SK-N-SH (cell line): ENCODE measurements at regions not wholly inside any gene's neighbourhood (a gene's known extent, or its start where the extent isn't known, plus 50 kb on each side); places are given as distances from the start of the nearest gene placed in this dataset.

Source experiments
- CTCF ChIA-PET: fragments of 300-600, 350-600 bp; formaldehyde crosslinking; extraction: SDS; loops from one replicate; lab custom pipeline; 2021; lab: Yijun Ruan, JAX
- POLR2A ChIA-PET: fragments of 350-600 bp; sonication (Branson Sonifier 250); formaldehyde crosslinking; extraction: SDS; loops from one replicate; lab custom pipeline; 2020; ENCODE audit warnings: antibody characterized with exemption, inconsistent platforms; lab: Yijun Ruan, JAX
- DNase-seq: peaks from one replicate; pipeline ENCODE4 v3.0.0; 2012
- H2AFZ ChIP-seq: fragments of 200-600 bp; sonication (generic); 2 replicates; pipeline ENCODE4 v1.8.1; 2016; ENCODE audit warnings: antibody characterized with exemption, mild to moderate bottlenecking, low read depth
- H3F3A ChIP-seq: fragments of 200-600 bp; sonication (generic); replicated peaks from 2 replicates; pipeline ENCODE3; 2016; ENCODE audit warnings: antibody characterized with exemption, mild to moderate bottlenecking; ENCODE audit not compliant: insufficient read depth
- H3K27ac ChIP-seq, 2 experiments: fragments of 200-500 bp in 1 of 2; fragments of 200-600 bp in 1 of 2; sonication (Bioruptor generic) in 1 of 2; sonication (generic), shearing (Covaris generic) in 1 of 2; 2 replicates each; pipeline versions ENCODE4 v1.5.1 to v1.6.1; 2014 to 2016; ENCODE audit warnings: low read depth in 2 of 2, inconsistent platforms in 1 of 2, low read length in 1 of 2, mild to moderate bottlenecking in 1 of 2, mixed read lengths in 1 of 2
- H3K27me3 ChIP-seq: fragments of 200-600 bp; sonication (generic), shearing (Covaris generic); 2 replicates; pipeline ENCODE4 v1.6.1; 2016; ENCODE audit warnings: mixed run types; ENCODE audit not compliant: insufficient read depth
- H3K36me3 ChIP-seq, 2 experiments: fragments of 200-500 bp in 1 of 2; fragments of 200-600 bp in 1 of 2; sonication (Bioruptor generic) in 1 of 2; sonication (generic) in 1 of 2; replicated peaks in 1 of 2; 2 replicates each; pipeline versions ENCODE3 to v1.5.1; 2014 to 2016; ENCODE audit warnings: low read length in 1 of 2, mild to moderate bottlenecking in 1 of 2; ENCODE audit not compliant: insufficient read depth in 2 of 2, control insufficient read depth in 1 of 2
- H3K4me1 ChIP-seq, 2 experiments: fragments of 200-500 bp in 1 of 2; fragments of 200-600 bp in 1 of 2; sonication (Bioruptor generic) in 1 of 2; sonication (generic), shearing (Covaris generic) in 1 of 2; 2 replicates each; pipeline versions ENCODE4 v1.5.1 to v1.6.1; 2014 to 2016; ENCODE audit warnings: low read depth in 1 of 2, low read length in 1 of 2, mixed run types in 1 of 2; ENCODE audit not compliant: insufficient read depth in 2 of 2, control insufficient read depth in 1 of 2
- H3K4me2 ChIP-seq: fragments of 200-600 bp; sonication (generic), shearing (Covaris generic); 2 replicates; pipeline ENCODE4 v1.6.1; 2017; ENCODE audit warnings: mixed run types
- H3K4me3 ChIP-seq, 2 experiments: fragments of 200-500 bp in 1 of 2; fragments of 200-600 bp in 1 of 2; sonication (Bioruptor generic) in 1 of 2; sonication (generic), shearing (Covaris generic) in 1 of 2; 2 replicates each; pipeline versions ENCODE4 v1.5.1 to v1.8.1; 2014 to 2016; ENCODE audit warnings: low read depth in 2 of 2, inconsistent platforms in 1 of 2, low read length in 1 of 2, mild to moderate bottlenecking in 1 of 2, mixed read lengths in 1 of 2, moderate library complexity in 1 of 2
- H3K79me2 ChIP-seq: fragments of 200-600 bp; sonication (generic); 2 replicates; pipeline ENCODE4 v1.8.1; 2017; ENCODE audit warnings: mild to moderate bottlenecking; ENCODE audit not compliant: insufficient read depth
- H3K9ac ChIP-seq: fragments of 200-600 bp; sonication (generic); 2 replicates; pipeline ENCODE4 v1.6.1; 2017; ENCODE audit warnings: mixed run types
- H3K9me2 ChIP-seq: fragments of 200-600 bp; sonication (generic); 2 replicates; pipeline ENCODE4 v1.6.1; 2017; ENCODE audit warnings: mixed run types
- H3K9me3 ChIP-seq: fragments of 200-600 bp; sonication (generic); 2 replicates; pipeline ENCODE4 v1.6.1; 2017; ENCODE audit warnings: mixed run types, mild to moderate bottlenecking, moderate library complexity
- H4K20me1 ChIP-seq: fragments of 200-600 bp; sonication (generic); 2 replicates; pipeline ENCODE4 v1.6.1; 2017; ENCODE audit warnings: mild to moderate bottlenecking, mixed run types; ENCODE audit not compliant: insufficient read depth
- CHD2 ChIP-seq: fragments of 150-350 bp; IDR thresholded peaks from 2 replicates; pipeline ENCODE4 v1.6.1; 2018; ENCODE audit warnings: low read length; ENCODE audit not compliant: partially characterized antibody
- CTCF ChIP-seq: fragments of 200-600 bp; sonication (generic); IDR thresholded peaks from 2 replicates; pipeline ENCODE4 v1.6.1; 2017; ENCODE audit warnings: antibody characterized with exemption, mild to moderate bottlenecking, moderate library complexity
- EZH2phosphoT487 ChIP-seq: fragments of 200-600 bp; sonication (generic); IDR thresholded peaks from 2 replicates; pipeline ENCODE4 v1.6.1; 2017; ENCODE audit warnings: low read depth, mixed run types, mild to moderate bottlenecking, antibody characterized with exemption, moderate library complexity, borderline replicate concordance
- GABPA ChIP-seq: IDR thresholded peaks from 2 replicates; pipeline ENCODE4 v1.4.0; 2012; ENCODE audit warnings: low read depth, mild to moderate bottlenecking
- GATA2 ChIP-seq: sonication (generic); formaldehyde crosslinking; IDR thresholded peaks from 2 replicates; pipeline ENCODE4 v1.5.0; 2020; ENCODE audit warnings: mild to moderate bottlenecking, missing genetic modification reagents
- MAX ChIP-seq: IDR thresholded peaks from 2 replicates; pipeline ENCODE4 v1.4.0; 2012; ENCODE audit warnings: low read depth
- NFIC ChIP-seq: IDR thresholded peaks from 2 replicates; pipeline ENCODE4 v1.4.0; 2012; ENCODE audit warnings: borderline replicate concordance
- NRF1 ChIP-seq: IDR thresholded peaks from 2 replicates; pipeline ENCODE4 v1.6.1; 2012; ENCODE audit warnings: low read depth, mild to moderate bottlenecking, low read length
- PBX3 ChIP-seq: IDR thresholded peaks from 2 replicates; pipeline ENCODE4; 2012
- POLR2AphosphoS5 ChIP-seq: IDR thresholded peaks from 2 replicates; pipeline ENCODE4 v1.6.1; 2012; ENCODE audit warnings: low read depth, low read length
- RAD21 ChIP-seq: IDR thresholded peaks from 2 replicates; pipeline ENCODE4 v1.6.1; 2012; ENCODE audit warnings: mild to moderate bottlenecking, low read length
- SIN3A ChIP-seq: IDR thresholded peaks from 2 replicates; pipeline ENCODE4 v1.6.1; 2012; ENCODE audit warnings: low read depth, mild to moderate bottlenecking, low read length, moderate library complexity, borderline replicate concordance
- TCF12 ChIP-seq: IDR thresholded peaks from 2 replicates; pipeline ENCODE4 v1.4.0; 2012
- TEAD4 ChIP-seq: IDR thresholded peaks from 2 replicates; pipeline ENCODE4 v1.4.0; 2012; ENCODE audit warnings: mild to moderate bottlenecking, borderline replicate concordance; ENCODE audit not compliant: insufficient read depth
- USF2 ChIP-seq: fragments of 150-350 bp; IDR thresholded peaks from 2 replicates; pipeline ENCODE4 v1.6.1; 2017; ENCODE audit warnings: antibody characterized with exemption, low read length, low read depth, borderline replicate concordance
- YY1 ChIP-seq: IDR thresholded peaks from 2 replicates; pipeline ENCODE4 v1.4.0; 2012; ENCODE audit warnings: low read depth, mild to moderate bottlenecking
- ZBTB33 ChIP-seq: IDR thresholded peaks from 2 replicates; pipeline ENCODE4 v1.4.0; 2012; ENCODE audit warnings: low read depth, borderline replicate concordance
- WGBS: methylation state at CpG from one replicate; pipeline ENCODE4 v1.1.6; 2017; ENCODE audit warnings: low lambda C conversion rate; 5-methylcytosine and 5-hydroxymethylcytosine counted together
- TF ChIP-seq, protein P1 (sequence below): fragments of 150-350 bp; IDR thresholded peaks from 2 replicates; pipeline ENCODE4 v1.6.1; 2016; ENCODE audit warnings: mild to moderate bottlenecking, low read depth, low read length
- TF ChIP-seq, protein P2 (sequence below): IDR thresholded peaks from 2 replicates; pipeline ENCODE4 v1.4.0; 2012; ENCODE audit warnings: low read depth, borderline replicate concordance

- Histone ChIP-seq H2AFZ (no peak overlapping the region), H3K4me1 (no peaks in the 10 kb centered on the region), H3K27me3 (no peaks in the 10 kb centered on the region), H3K4me3 (no peak overlapping the region), H3F3A (no peaks in the 10 kb centered on the region), H3K9me2 (no peaks in the 10 kb centered on the region), H3K27ac (no peak overlapping the region), H3K9me3 (no peaks in the 10 kb centered on the region), H4K20me1 (no peaks in the 10 kb centered on the region), H3K36me3 (no peaks in the 10 kb centered on the region), H3K9ac (no peak overlapping the region), H3K79me2 (no peaks in the 10 kb centered on the region), H3K4me2 (no peak overlapping the region)
- CTCF ChIA-PET: interaction anchor here (1.4 kb wide), 1 partner anchor 27 kb away, joined by 3 read pairs; no protein-coding TSS in a partner anchor
- DNase-seq: no peak
- POLR2A ChIA-PET: no interaction called here
- WGBS: 76% methylated on average over 2 of the region's 2 CpGs
- TF ChIP-seq CHD2 (no peak), GABPA (no peak), EZH2phosphoT487 (no peak), TCF12 (no peak), NFIC (no peak), GATA2 (CRISPR knock-in tag) (no peak), NRF1 (no peak), CTCF (no peak), PBX3 (no peak), ZBTB33 (no peak)
Observed at GRCh38 chr2:163420604-163421003, 315.2 kb downstream of the FIGN start.

DNA sequence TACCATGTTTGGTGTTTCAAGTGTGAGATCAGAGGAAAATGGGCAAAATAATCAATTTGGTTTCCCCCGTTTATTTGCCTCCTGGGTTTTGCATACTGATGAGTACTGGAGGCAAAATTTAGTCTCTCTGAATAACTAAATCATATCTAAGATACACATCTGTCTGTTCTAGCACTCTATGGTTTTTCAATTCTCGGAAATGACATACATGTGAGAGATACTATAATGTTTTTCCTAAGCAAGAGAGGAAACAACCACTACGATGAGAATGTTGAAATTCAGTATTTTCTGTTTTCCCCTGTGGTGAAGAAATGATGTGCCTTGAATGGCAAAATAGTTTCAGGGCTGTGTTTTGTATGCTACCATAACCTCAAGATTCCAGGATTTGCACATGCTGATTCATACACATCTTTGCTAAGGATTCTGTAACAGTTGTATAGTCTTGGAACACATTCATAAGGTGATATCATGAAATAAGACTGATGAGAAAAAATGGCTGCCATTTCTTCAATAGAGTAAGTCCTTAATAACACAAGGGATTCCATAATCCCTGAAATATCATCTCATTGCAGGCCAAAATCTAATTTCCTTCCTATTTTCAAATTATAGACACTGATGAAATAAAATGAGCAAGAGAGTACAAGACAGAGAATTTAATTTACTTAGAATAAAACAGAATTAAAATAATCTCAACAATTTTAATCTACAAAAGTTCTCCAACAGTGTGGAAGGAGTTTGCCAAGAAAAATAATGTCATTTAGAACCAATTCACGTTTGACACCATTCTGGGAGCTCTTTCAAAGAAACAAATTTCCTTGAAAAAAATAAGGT, 316.6 kb downstream of the FIGN start:
- H3K4me2 ChIP-seq: no peak overlapping the region
- DNase-seq: no peak
- ChIA-PET CTCF (no interaction called here), POLR2A (no interaction called here)
- H3K9me2 ChIP-seq: no peaks in the 10 kb centered on the region
- no peaks in the 10 kb centered on the region for H3K36me3 ChIP-seq
- H3K27ac ChIP-seq: no peak overlapping the region
- no peaks in the 10 kb centered on the region for H3F3A ChIP-seq
- H3K4me3 ChIP-seq: no peak overlapping the region
- H2AFZ ChIP-seq: no peak overlapping the region
- H3K79me2 ChIP-seq: no peaks in the 10 kb centered on the region
- no peaks in the 10 kb centered on the region for H3K27me3 ChIP-seq
- no peaks in the 10 kb centered on the region for H3K4me1 ChIP-seq
- 59% methylated on average over 4 of the region's 4 CpGs for WGBS
- no peaks in the 10 kb centered on the region for H3K9me3 ChIP-seq
- H4K20me1 ChIP-seq: no peaks in the 10 kb centered on the region
- H3K9ac ChIP-seq: no peak overlapping the region
- TF ChIP-seq TEAD4 (no peak), USF2 (no peak), MAX (no peak), POLR2AphosphoS5 (no peak), EZH2phosphoT487 (no peak), SIN3A (no peak), YY1 (no peak), RAD21 (no peak), GATA2 (CRISPR knock-in tag) (no peak), GABPA (no peak)
- TF ChIP-seq, protein P1, sequence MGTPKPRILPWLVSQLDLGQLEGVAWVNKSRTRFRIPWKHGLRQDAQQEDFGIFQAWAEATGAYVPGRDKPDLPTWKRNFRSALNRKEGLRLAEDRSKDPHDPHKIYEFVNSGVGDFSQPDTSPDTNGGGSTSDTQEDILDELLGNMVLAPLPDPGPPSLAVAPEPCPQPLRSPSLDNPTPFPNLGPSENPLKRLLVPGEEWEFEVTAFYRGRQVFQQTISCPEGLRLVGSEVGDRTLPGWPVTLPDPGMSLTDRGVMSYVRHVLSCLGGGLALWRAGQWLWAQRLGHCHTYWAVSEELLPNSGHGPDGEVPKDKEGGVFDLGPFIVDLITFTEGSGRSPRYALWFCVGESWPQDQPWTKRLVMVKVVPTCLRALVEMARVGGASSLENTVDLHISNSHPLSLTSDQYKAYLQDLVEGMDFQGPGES: no peak
- TF ChIP-seq, protein P2, sequence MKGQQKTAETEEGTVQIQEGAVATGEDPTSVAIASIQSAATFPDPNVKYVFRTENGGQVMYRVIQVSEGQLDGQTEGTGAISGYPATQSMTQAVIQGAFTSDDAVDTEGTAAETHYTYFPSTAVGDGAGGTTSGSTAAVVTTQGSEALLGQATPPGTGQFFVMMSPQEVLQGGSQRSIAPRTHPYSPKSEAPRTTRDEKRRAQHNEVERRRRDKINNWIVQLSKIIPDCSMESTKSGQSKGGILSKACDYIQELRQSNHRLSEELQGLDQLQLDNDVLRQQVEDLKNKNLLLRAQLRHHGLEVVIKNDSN: no peak
